NOMO-1 treated with DMSO at 0.1 percent for 48 hours (cell line): ENCODE measurements at regions not wholly inside any gene's neighbourhood (a gene's known extent, or its start where the extent isn't known, plus 50 kb on each side); places are given as distances from the start of the nearest gene placed in this dataset.
A peak's percentile ranks its signal among the peaks of the same experiment; 100 is the strongest.

ENCODE experiments used
- DNase-seq: peaks from one replicate; lab custom pipeline; 2025; ENCODE audit not compliant: unreplicated experiment; lab: John Stamatoyannopoulos, UW

- no peak for DNase-seq
Observed at GRCh38 chr18:47602273-47602897, 328.1 kb downstream of the SMAD2 start.

- DNase-seq: no peak
Observed at GRCh38 chr18:47601581-47602272, 328.7 kb downstream of the SMAD2 start.

- peak; percentile 5 for DNase-seq
Observed at GRCh38 chr18:47595831-47596501, 334.5 kb downstream of the SMAD2 start.

GRCh38 chr18:47594621-47595086, 335.8 kb downstream of the SMAD2 start:
- DNase-seq: no peak

GRCh38 chr18:47593744-47594472, 336.6 kb downstream of the SMAD2 start:
- no peak for DNase-seq

GRCh38 chr18:47591429-47591828, 339.0 kb downstream of the SMAD2 start:
- DNase-seq: no peak

- no peak for DNase-seq
Observed at GRCh38 chr18:47587587-47587986, 336.1 kb upstream of the SKOR2 start.

- DNase-seq: no peak
Observed at GRCh38 chr18:47586418-47587070, 335.1 kb upstream of the SKOR2 start.

- DNase-seq: no peak
Observed at GRCh38 chr18:47585914-47586313, 334.5 kb upstream of the SKOR2 start.

GRCh38 chr18:47585136-47585535, 333.7 kb upstream of the SKOR2 start:
- no peak for DNase-seq

- DNase-seq: no peak
Observed at GRCh38 chr18:47582093-47582492, 330.6 kb upstream of the SKOR2 start.

- DNase-seq: no peak
Observed at GRCh38 chr18:47577520-47577919, 326.1 kb upstream of the SKOR2 start.

GRCh38 chr18:47574966-47575365, 323.5 kb upstream of the SKOR2 start:
- DNase-seq: no peak

- no peak for DNase-seq
Observed at GRCh38 chr18:47571957-47572356, 320.5 kb upstream of the SKOR2 start.

GRCh38 chr18:47566809-47567208, 315.3 kb upstream of the SKOR2 start:
- no peak for DNase-seq

- no peak for DNase-seq
Observed at GRCh38 chr18:47560723-47561715, 309.6 kb upstream of the SKOR2 start.

- no peak for DNase-seq
Observed at GRCh38 chr18:47558110-47558750, 306.8 kb upstream of the SKOR2 start.

- no peak for DNase-seq
Observed at GRCh38 chr18:47557160-47557559, 305.7 kb upstream of the SKOR2 start.

- no peak for DNase-seq
Observed at GRCh38 chr18:47552783-47553182, 301.3 kb upstream of the SKOR2 start.
